HEK293 (cell line): ENCODE measurements at regions not wholly inside any gene's neighbourhood (a gene's known extent, or its start where the extent isn't known, plus 50 kb on each side); places are given as distances from the start of the nearest gene placed in this dataset.

ENCODE experiments used
- CTCF ChIP-seq: fragments of 450-650 bp; formaldehyde crosslinking; IDR thresholded peaks from 2 replicates; pipeline ENCODE4 v1.5.1; 2016; ENCODE audit warnings: missing biosample characterization, missing genetic modification characterization
- EGR2 ChIP-seq: fragments of 450-650 bp; formaldehyde crosslinking; IDR thresholded peaks from 2 replicates; pipeline ENCODE4 v1.5.1; 2016; ENCODE audit warnings: low read depth, missing biosample characterization, missing genetic modification characterization
- HOXA7 ChIP-seq: sonication (generic); formaldehyde crosslinking; IDR thresholded peaks from 2 replicates; pipeline ENCODE4 v1.8.1; 2022; ENCODE audit warnings: missing genetic modification reagents, borderline replicate concordance
- MYNN ChIP-seq: fragments of 450-650 bp; formaldehyde crosslinking; IDR thresholded peaks from 2 replicates; pipeline ENCODE4 v1.5.1; 2016; ENCODE audit warnings: missing biosample characterization, missing genetic modification characterization, borderline replicate concordance
- REST ChIP-seq: fragments of 450-650 bp; formaldehyde crosslinking; IDR thresholded peaks from 2 replicates; pipeline ENCODE4 v1.5.1; 2016; ENCODE audit warnings: missing biosample characterization, missing genetic modification characterization
- YY1 ChIP-seq: fragments of 450-650 bp; formaldehyde crosslinking; IDR thresholded peaks from 2 replicates; pipeline ENCODE4 v1.5.1; 2018; ENCODE audit warnings: missing biosample characterization, missing genetic modification characterization
- ZNF433 ChIP-seq: fragments of 450-650 bp; formaldehyde crosslinking; IDR thresholded peaks from 2 replicates; pipeline ENCODE4 v1.5.1; 2016; ENCODE audit warnings: missing biosample characterization, missing genetic modification characterization, low read depth
- ZNF510 ChIP-seq: fragments of 450-650 bp; formaldehyde crosslinking; IDR thresholded peaks from 2 replicates; pipeline ENCODE4 v1.5.1; 2018; ENCODE audit warnings: mild to moderate bottlenecking, missing genetic modification characterization, missing biosample characterization; ENCODE audit not compliant: insufficient replicate concordance
- ZNF549 ChIP-seq: fragments of 450-650 bp; IDR thresholded peaks from 2 replicates; pipeline ENCODE4 v1.5.1; 2018; ENCODE audit warnings: missing biosample characterization, missing genetic modification characterization, mild to moderate bottlenecking, inconsistent platforms, moderate library complexity
- ZNF792 ChIP-seq: fragments of 450-650 bp; formaldehyde crosslinking; IDR thresholded peaks from 2 replicates; pipeline ENCODE4 v1.5.1; 2016; ENCODE audit warnings: missing biosample characterization, missing genetic modification characterization
- ZSCAN30 ChIP-seq: fragments of 450-650 bp; IDR thresholded peaks from 2 replicates; pipeline ENCODE4 v1.5.1; 2018; ENCODE audit warnings: missing biosample characterization, mild to moderate bottlenecking, missing genetic modification characterization, moderate library complexity
- ZXDB ChIP-seq: fragments of 450-650 bp; formaldehyde crosslinking; IDR thresholded peaks from 2 replicates; pipeline ENCODE4 v1.5.1; 2016; ENCODE audit warnings: missing biosample characterization, missing genetic modification characterization

GRCh38 chr4:96448315-96448872 lies 608.5 kb downstream of the PDHA2 start:
- no peak for TF ChIP-seq CTCF (tag by site-specific recombination)
- TF ChIP-seq ZNF549 (tag by site-specific recombination) = no peak
- no peak for TF ChIP-seq ZNF510 (tag by site-specific recombination)
- no peak for TF ChIP-seq REST (tag by site-specific recombination)
- no peak for TF ChIP-seq ZXDB (tag by site-specific recombination)
- TF ChIP-seq YY1 (tag by site-specific recombination) = no peak
- TF ChIP-seq ZNF433 (tag by site-specific recombination) = no peak
- no peak for TF ChIP-seq ZSCAN30 (tag by site-specific recombination)
- TF ChIP-seq EGR2 (tag by site-specific recombination) = no peak
- no peak for TF ChIP-seq MYNN (tag by site-specific recombination)
- no peak for TF ChIP-seq ZNF792
- no peak for TF ChIP-seq HOXA7
